Suppressor macrophage (primary cell): ENCODE measurements at regions not wholly inside any gene's neighbourhood (a gene's known extent, or its start where the extent isn't known, plus 50 kb on each side); places are given as distances from the start of the nearest gene placed in this dataset.
A peak's percentile ranks its signal among the peaks of the same experiment; 100 is the strongest.

Source experiments
- DNase-seq, 4 experiments: peaks; one replicate each; pipeline ENCODE4 v3.0.0-alpha.2; 2020 to 2022

DNA sequence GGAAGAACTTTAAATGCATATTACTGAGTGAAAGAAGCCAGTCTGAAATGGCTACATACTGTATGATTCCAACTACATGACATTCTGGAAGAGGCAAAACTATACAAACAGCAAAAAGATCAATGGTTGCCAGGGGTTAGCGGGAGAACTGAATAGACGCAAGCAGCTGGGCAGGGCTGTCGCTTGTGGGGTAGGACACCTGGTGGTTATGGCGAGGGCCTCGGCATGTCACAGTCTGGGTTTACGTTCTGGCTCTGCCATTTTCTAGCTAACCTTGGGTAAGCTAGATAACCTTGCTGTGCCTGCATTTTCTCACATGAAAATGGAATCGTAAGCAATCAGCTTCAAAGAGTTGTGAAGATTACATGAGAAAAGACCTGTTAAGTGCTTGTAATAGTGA, 55.2 kb upstream of the SYT13 start:
- DNase-seq: no peak

- peak; percentile 96 to 97 (median 97) for DNase-seq
Observed at GRCh38 chr11:45339729-45340519, 53.8 kb upstream of the SYT13 start.

- no peak for DNase-seq
Observed at GRCh38 chr11:45337583-45338360, 51.6 kb upstream of the SYT13 start.

GRCh38 chr11:45336136-45336535, 50.0 kb upstream of the SYT13 start:
- no peak for DNase-seq
